Transverse colon (tissue), 4 donors: ENCODE measurements at regions not wholly inside any gene's neighbourhood (a gene's known extent, or its start where the extent isn't known, plus 50 kb on each side); places are given as distances from the start of the nearest gene placed in this dataset.

Experiments used
- DNase-seq: peaks from one replicate; pipeline ENCODE4 v3.0.0-alpha.2; 2019
- H3K27ac ChIP-seq, 4 donors: fragments of 200-600 bp; sonication (generic); 2 replicates each; pipeline ENCODE4 v1.5.1; 2016 to 2018; ENCODE audit warnings: inconsistent platforms in 4 of 4
- H3K27me3 ChIP-seq: fragments of 200-600 bp; sonication (generic); 2 replicates; pipeline ENCODE4 v1.5.1; 2017; ENCODE audit warnings: inconsistent platforms
- H3K36me3 ChIP-seq, 4 donors: fragments of 200-600 bp; sonication (generic); 2 replicates each; pipeline ENCODE4 v1.5.1; 2017 to 2019; ENCODE audit warnings: inconsistent platforms in 4 of 4
- H3K4me1 ChIP-seq, 4 donors: fragments of 200-600 bp; sonication (generic); 2 replicates each; pipeline ENCODE4 v1.5.1; 2017 to 2020; ENCODE audit warnings: inconsistent platforms in 4 of 4
- H3K4me3 ChIP-seq, 4 donors: fragments of 200-600 bp; sonication (generic); 1 replicate in 1 of 4; 2 replicates in 3 of 4; pipeline versions ENCODE4 v1.5.1 to v1.6.1; 2017 to 2019; ENCODE audit warnings: inconsistent platforms in 4 of 4
- H3K9me3 ChIP-seq, 2 donors: fragments of 200-600 bp; sonication (generic); 2 replicates each; pipeline ENCODE4 v1.5.1; 2017 to 2019; ENCODE audit warnings: inconsistent platforms in 2 of 2
- EP300 ChIP-seq: sonication (generic); formaldehyde crosslinking; IDR thresholded peaks from one replicate; pipeline ENCODE4 v1.6.1; 2017; ENCODE audit warnings: antibody characterized with exemption, low read depth
- POLR2A ChIP-seq: fragments of 450-650 bp; IDR thresholded peaks from one replicate; pipeline ENCODE4 v1.6.1; 2016; ENCODE audit warnings: antibody characterized with exemption, mild to moderate bottlenecking, moderate library complexity
- POLR2AphosphoS5 ChIP-seq, 3 donors: sonication (generic); formaldehyde crosslinking; IDR thresholded peaks; one replicate each; pipeline ENCODE4 v1.6.1; 2016; ENCODE audit warnings: antibody characterized with exemption in 3 of 3
- WGBS, 2 donors: methylation state at CpG; one replicate each; pipeline ENCODE4 v1.1.5; 2018; ENCODE audit warnings: low coverage in 1 of 2; 5-methylcytosine and 5-hydroxymethylcytosine counted together
- in situ Hi-C, 4 donors: fragments of 200-750 bp; cut with MboI; loops; one replicate each; pipeline versions ENCODE4 v1.15.0 to v1.15.1; 2017; ENCODE audit warnings: low sequenced_read_pairs in 3 of 4, low pct_ligation_motif_present in 1 of 4, low pct_unique_long_range_greater_than_20kb in 1 of 4
- intact Hi-C: fragments of 100-400 bp; cut with DNase I; formaldehyde crosslinking; loops from one replicate; pipeline ENCODE4 v1.15.1; 2023; ENCODE audit warnings: low total_unique reads
- TF ChIP-seq, protein P1 (sequence below), 5 experiments: fragments of 200-600 bp in 3 of 5; fragments of 450-650 bp in 2 of 5; sonication (generic) in 3 of 5; IDR thresholded peaks; 1 replicate in 2 of 5; 2 replicates in 3 of 5; pipeline ENCODE4 v1.5.1; 2016 to 2017; ENCODE audit warnings: antibody characterized with exemption in 5 of 5, inconsistent platforms in 3 of 5, mild to moderate bottlenecking in 2 of 5, moderate library complexity in 1 of 5

DNA sequence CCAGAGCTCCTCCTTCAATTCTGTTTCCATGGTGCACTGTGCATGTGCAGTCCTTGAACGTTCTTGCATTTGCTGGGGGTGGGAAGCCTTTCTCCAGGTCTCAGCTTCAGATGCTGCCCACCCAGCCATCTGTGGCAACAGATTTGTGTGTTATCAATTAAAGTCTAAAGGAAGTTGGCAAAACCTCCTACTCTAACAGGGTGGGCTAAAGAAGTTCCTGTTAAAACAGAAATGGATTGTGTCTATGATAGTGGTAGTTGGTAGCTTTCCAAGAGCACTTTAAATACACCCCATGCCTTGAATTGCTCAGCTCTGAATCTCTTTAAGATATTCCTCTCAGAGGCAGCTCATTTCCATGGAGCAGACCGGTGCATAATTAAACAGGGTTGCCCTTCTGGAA, 488.0 kb upstream of the SUCLG2 start:
- Histone ChIP-seq H3K27me3 (no peaks in the 10 kb centered on the region), H3K36me3 (no peaks in the 10 kb centered on the region), H3K27ac (no peak overlapping the region), H3K4me3 (no peak overlapping the region), H3K4me1 (no peaks in the 10 kb centered on the region), H3K9me3 (no peaks in the 10 kb centered on the region)
- WGBS, 2 donors, result 65 to 75% methylated on average over 1 to 2 of the region's 2 CpGs
- DNase-seq, result no peak
- in situ Hi-C loops, result no loop called here
- no peak for TF ChIP-seq POLR2A
- TF ChIP-seq EP300, result no peak
- TF ChIP-seq, protein P1, sequence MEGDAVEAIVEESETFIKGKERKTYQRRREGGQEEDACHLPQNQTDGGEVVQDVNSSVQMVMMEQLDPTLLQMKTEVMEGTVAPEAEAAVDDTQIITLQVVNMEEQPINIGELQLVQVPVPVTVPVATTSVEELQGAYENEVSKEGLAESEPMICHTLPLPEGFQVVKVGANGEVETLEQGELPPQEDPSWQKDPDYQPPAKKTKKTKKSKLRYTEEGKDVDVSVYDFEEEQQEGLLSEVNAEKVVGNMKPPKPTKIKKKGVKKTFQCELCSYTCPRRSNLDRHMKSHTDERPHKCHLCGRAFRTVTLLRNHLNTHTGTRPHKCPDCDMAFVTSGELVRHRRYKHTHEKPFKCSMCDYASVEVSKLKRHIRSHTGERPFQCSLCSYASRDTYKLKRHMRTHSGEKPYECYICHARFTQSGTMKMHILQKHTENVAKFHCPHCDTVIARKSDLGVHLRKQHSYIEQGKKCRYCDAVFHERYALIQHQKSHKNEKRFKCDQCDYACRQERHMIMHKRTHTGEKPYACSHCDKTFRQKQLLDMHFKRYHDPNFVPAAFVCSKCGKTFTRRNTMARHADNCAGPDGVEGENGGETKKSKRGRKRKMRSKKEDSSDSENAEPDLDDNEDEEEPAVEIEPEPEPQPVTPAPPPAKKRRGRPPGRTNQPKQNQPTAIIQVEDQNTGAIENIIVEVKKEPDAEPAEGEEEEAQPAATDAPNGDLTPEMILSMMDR (IDR thresholded peaks at IDR 0.05), result no peak
- no peak for TF ChIP-seq POLR2AphosphoS5 (IDR thresholded peaks at IDR 0.05)
- intact Hi-C loops, result no loop called here

DNA sequence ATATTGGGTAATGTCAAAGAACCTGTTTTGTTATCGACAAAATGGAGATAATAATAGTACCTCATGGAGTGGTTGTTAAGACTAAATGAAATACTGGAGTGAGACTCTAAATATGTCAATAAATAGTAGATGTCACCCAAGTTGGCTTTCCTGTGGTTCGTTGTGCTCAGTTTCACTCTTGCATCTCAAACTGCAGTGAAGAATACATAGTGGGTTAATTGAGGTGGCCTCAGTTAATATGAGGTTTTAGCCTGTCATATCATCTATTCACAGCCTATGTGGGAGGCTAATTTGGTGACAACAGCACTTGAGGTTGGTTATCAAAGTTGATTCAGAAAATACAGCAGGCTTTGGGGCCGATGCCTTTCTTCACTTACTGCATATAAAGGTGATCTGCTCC, 485.5 kb upstream of the SUCLG2 start:
- 75 to 84% methylated on average over 2 to 3 of the region's 3 CpGs for WGBS, 2 donors
- no peak for DNase-seq
- in situ Hi-C loops (no loop called here), intact Hi-C loops (no loop called here)
- H3K4me3 ChIP-seq, result no peak overlapping the region
- no peaks in the 10 kb centered on the region for H3K4me1 ChIP-seq
- no peak overlapping the region for H3K27ac ChIP-seq
- TF ChIP-seq POLR2AphosphoS5 (IDR thresholded peaks at IDR 0.05), result no peak
- no peak for TF ChIP-seq POLR2A
- no peak for TF ChIP-seq EP300
- TF ChIP-seq, protein P1 (IDR thresholded peaks at IDR 0.05), result no peak
- H3K9me3 ChIP-seq, result no peaks in the 10 kb centered on the region
- no peaks in the 10 kb centered on the region for H3K27me3 ChIP-seq
- no peaks in the 10 kb centered on the region for H3K36me3 ChIP-seq

DNA sequence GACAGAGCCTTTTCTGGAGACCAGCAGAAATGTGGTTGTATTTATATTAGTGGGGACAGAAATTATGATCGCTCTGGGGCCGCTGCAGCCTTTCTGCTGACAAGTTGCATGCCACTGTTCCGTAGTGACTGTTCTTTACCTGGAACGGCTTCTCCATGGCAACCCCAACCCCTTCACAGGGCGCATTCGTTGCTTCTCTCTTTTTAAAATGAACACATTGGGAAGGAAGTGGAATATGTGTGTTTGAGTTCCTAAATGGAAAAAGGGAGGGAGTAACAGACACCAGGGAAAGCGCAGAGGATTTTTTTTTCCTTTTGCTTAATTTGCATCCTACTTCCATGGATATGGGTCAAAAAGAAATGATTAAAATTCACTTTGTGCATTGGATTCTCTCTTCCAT, 482.0 kb upstream of the SUCLG2 start:
- H3K36me3 ChIP-seq, result no peaks in the 10 kb centered on the region
- H3K27me3 ChIP-seq, result no peaks in the 10 kb centered on the region
- no peak overlapping the region for H3K27ac ChIP-seq
- H3K9me3 ChIP-seq, result no peaks in the 10 kb centered on the region
- in situ Hi-C loops, result no loop called here
- intact Hi-C loops, result no loop called here
- H3K4me3 ChIP-seq, result no peak overlapping the region
- TF ChIP-seq POLR2A, result no peak
- H3K4me1 ChIP-seq, result no peaks in the 10 kb centered on the region
- DNase-seq, result no peak
- 77 to 81% methylated on average over 7 of the region's 7 CpGs for WGBS, 2 donors

DNA sequence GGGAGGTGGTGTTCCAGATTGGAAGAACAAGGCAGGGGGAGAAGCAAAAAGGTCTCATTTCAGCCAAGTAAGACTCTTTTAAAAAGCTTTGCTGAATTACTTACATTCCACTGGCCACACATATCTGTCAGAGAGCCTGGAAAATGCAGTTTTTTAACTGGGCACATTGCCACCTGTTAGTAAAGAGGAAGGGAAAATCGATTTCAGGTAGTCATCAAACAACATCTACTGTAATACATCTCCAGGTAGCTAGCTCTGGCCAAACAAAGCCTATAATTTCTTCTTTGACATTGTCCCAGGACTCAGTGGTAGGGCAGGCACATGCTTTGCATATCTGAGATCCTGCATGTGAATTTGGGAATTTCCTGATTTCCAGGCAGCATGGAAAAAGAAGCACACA, 480.7 kb upstream of the SUCLG2 start:
- no peaks in the 10 kb centered on the region for H3K9me3 ChIP-seq
- no peak for DNase-seq
- TF ChIP-seq POLR2AphosphoS5 (IDR thresholded peaks at IDR 0.05), result no peak
- TF ChIP-seq POLR2A, result no peak
- no peak overlapping the region for H3K27ac ChIP-seq
- in situ Hi-C loops (no loop called here), intact Hi-C loops (no loop called here)
- H3K36me3 ChIP-seq, result no peaks in the 10 kb centered on the region
- no peaks in the 10 kb centered on the region for H3K27me3 ChIP-seq
- 32% methylated on average over 1 of the region's 1 CpG; no CpG with 5 or more reads in 1 of the 2 donors for WGBS, 2 donors
- H3K4me3 ChIP-seq, result no peak overlapping the region
- no peaks in the 10 kb centered on the region for H3K4me1 ChIP-seq

DNA sequence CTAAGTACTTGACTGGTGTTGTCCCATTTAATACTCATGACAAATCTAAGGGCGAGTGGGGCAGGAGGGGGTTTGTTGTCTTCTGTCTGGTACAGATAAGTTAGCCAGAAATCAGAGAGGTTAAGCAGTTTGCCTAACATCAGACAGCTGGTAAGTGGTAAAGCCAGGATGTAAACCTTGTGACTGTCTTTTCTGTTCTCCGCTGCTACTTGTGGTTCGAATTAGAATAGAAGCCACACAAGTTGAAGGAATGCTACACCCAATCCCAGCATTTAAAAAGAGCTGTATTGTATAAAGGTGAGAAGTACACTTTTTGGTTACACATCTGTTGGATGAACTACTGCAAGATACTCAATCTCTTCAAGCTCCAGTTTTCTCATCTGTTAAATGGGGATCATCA, 474.7 kb upstream of the SUCLG2 start:
- no peak for TF ChIP-seq POLR2AphosphoS5 (IDR thresholded peaks at IDR 0.05)
- WGBS, 2 donors, result 64 to 67% methylated on average over 1 to 3 of the region's 3 CpGs

DNA sequence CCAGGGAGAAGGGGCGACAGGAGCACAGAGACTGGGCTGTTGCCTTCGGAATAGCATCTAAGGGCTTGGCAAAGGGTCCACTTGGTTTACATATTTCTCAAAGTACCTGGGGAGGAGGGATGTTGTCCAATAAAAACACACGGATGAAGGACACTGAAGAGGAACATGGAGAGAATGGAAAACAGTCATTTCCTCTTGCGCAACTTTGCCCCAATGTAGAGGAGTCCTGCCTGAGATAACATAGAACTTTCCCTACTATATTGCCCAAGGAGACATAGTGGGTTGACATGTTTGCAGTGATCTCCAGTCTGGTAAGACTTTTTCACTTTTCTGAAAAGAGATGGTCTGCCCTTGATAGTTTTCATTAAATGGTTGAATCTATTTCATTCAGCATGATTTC, 468.8 kb upstream of the SUCLG2 start:
- no peaks in the 10 kb centered on the region for H3K9me3 ChIP-seq
- no peak overlapping the region for H3K27ac ChIP-seq
- H3K36me3 ChIP-seq, result no peaks in the 10 kb centered on the region
- no peak for DNase-seq
- H3K27me3 ChIP-seq, result no peaks in the 10 kb centered on the region
- WGBS, 2 donors, result 73 to 81% methylated on average over 3 to 4 of the region's 4 CpGs
- no peak overlapping the region for H3K4me3 ChIP-seq
- H3K4me1 ChIP-seq, result no peaks in the 10 kb centered on the region
- TF ChIP-seq POLR2AphosphoS5 (IDR thresholded peaks at IDR 0.05), result no peak
- TF ChIP-seq, protein P1 (IDR thresholded peaks at IDR 0.05), result no peak
- TF ChIP-seq POLR2A, result no peak
- TF ChIP-seq EP300, result no peak
- intact Hi-C loops (no loop called here), in situ Hi-C loops (no loop called here)

More for the DNA sequence above, 474.7 kb upstream of the SUCLG2 start:
- no peak overlapping the region for H3K4me3 ChIP-seq
- no peak for DNase-seq
- H3K27me3 ChIP-seq, result no peaks in the 10 kb centered on the region
- no peak overlapping the region for H3K27ac ChIP-seq
- no peaks in the 10 kb centered on the region for H3K4me1 ChIP-seq
- intact Hi-C loops, result loop anchor here (1.0 kb wide), 1 partner anchor 41 kb away; no protein-coding TSS in a partner anchor
- H3K36me3 ChIP-seq, result no peaks in the 10 kb centered on the region
- in situ Hi-C loops, result no loop called here
- H3K9me3 ChIP-seq, result no peaks in the 10 kb centered on the region
